Activated CD4-positive, alpha-beta memory T cell treated with anti-CD3 and anti-CD28 coated beads for 36 hours (primary cell): ENCODE measurements at regions not wholly inside any gene's neighbourhood (a gene's known extent, or its start where the extent isn't known, plus 50 kb on each side); places are given as distances from the start of the nearest gene placed in this dataset.

Experiments used
- CTCF ChIA-PET: fragments of 350-600 bp; sonication (Branson Sonifier 250); formaldehyde crosslinking; loops from one replicate; lab custom pipeline; 2021; ENCODE audit warnings: antibody characterized with exemption, inconsistent platforms; lab: Charles Lee
- POLR2A ChIA-PET: fragments of 350-600 bp; sonication (Branson Sonifier 250); formaldehyde crosslinking; loops from one replicate; lab custom pipeline; 2021; ENCODE audit warnings: antibody characterized with exemption; lab: Charles Lee
- DNase-seq: peaks from one replicate; pipeline ENCODE4 v3.0.0-alpha.2; 2020
- H3K27ac Mint-ChIP-seq: one replicate; pipeline ENCODE4 v1.8.0; 2021; ENCODE audit warnings: mixed read lengths
- H3K27me3 Mint-ChIP-seq: one replicate; pipeline ENCODE4 v1.8.0; 2021; ENCODE audit warnings: mixed read lengths
- H3K36me3 Mint-ChIP-seq: one replicate; pipeline ENCODE4 v1.8.0; 2021; ENCODE audit warnings: mixed read lengths
- H3K4me1 Mint-ChIP-seq: one replicate; pipeline ENCODE4 v1.8.0; 2021; ENCODE audit warnings: low read depth, mixed read lengths
- H3K4me3 Mint-ChIP-seq: one replicate; pipeline ENCODE4 v1.8.0; 2021; ENCODE audit warnings: mild to moderate bottlenecking, mixed read lengths
- H3K9me3 Mint-ChIP-seq: one replicate; pipeline ENCODE4 v1.8.0; 2021; ENCODE audit warnings: mixed read lengths
- intact Hi-C: fragments of 100-400 bp; cut with micrococcal nuclease; formaldehyde crosslinking; loops from one replicate; pipeline ENCODE4 v1.15.1; 2023

GRCh38 chr9:38309324-38310195 lies 82.9 kb upstream of the ALDH1B1 start:
- POLR2A ChIA-PET, result no interaction called here
- no peaks in the 10 kb centered on the region for H3K9me3 Mint-ChIP-seq
- no peak overlapping the region for H3K27ac Mint-ChIP-seq

GRCh38 chr9:38308136-38308535 lies 84.4 kb upstream of the ALDH1B1 start:
- H3K4me1 Mint-ChIP-seq, result no peaks in the 10 kb centered on the region
- intact Hi-C loops, result no loop called here
- H3K9me3 Mint-ChIP-seq, result no peaks in the 10 kb centered on the region
- peaks cover 10% of the 10 kb centered on the region for H3K27me3 Mint-ChIP-seq
- H3K27ac Mint-ChIP-seq, result no peak overlapping the region
- CTCF ChIA-PET, result no interaction called here
- no peak for DNase-seq
- no peaks in the 10 kb centered on the region for H3K36me3 Mint-ChIP-seq
- POLR2A ChIA-PET, result no interaction called here
- H3K4me3 Mint-ChIP-seq, result no peak overlapping the region

More at GRCh38 chr9:38309324-38310195, 82.9 kb upstream of the ALDH1B1 start:
- Mint-ChIP-seq H3K36me3 (no peaks in the 10 kb centered on the region), H3K4me3 (no peak overlapping the region), H3K4me1 (no peaks in the 10 kb centered on the region), H3K27me3 (peaks cover 14% of the 10 kb centered on the region)
- intact Hi-C loops, result no loop called here
- no peak for DNase-seq
- CTCF ChIA-PET, result no interaction called here

GRCh38 chr9:38306899-38307298 lies 85.6 kb upstream of the ALDH1B1 start:
- Mint-ChIP-seq H3K36me3 (no peaks in the 10 kb centered on the region), H3K27ac (no peak overlapping the region), H3K4me3 (no peak overlapping the region), H3K4me1 (no peaks in the 10 kb centered on the region), H3K27me3 (peaks cover 9% of the 10 kb centered on the region), H3K9me3 (no peaks in the 10 kb centered on the region)
- intact Hi-C loops, result no loop called here
- ChIA-PET CTCF (no interaction called here), POLR2A (no interaction called here)
- no peak for DNase-seq

GRCh38 chr9:38305582-38305981 lies 86.9 kb upstream of the ALDH1B1 start:
- Mint-ChIP-seq H3K27me3 (peaks cover 8% of the 10 kb centered on the region), H3K36me3 (no peaks in the 10 kb centered on the region), H3K4me3 (no peak overlapping the region), H3K4me1 (no peaks in the 10 kb centered on the region), H3K9me3 (no peaks in the 10 kb centered on the region), H3K27ac (no peak overlapping the region)
- ChIA-PET CTCF (no interaction called here), POLR2A (no interaction called here)
- DNase-seq, result no peak
- intact Hi-C loops, result no loop called here

GRCh38 chr9:38301376-38302106 lies 91.0 kb upstream of the ALDH1B1 start:
- Mint-ChIP-seq H3K4me1 (no peaks in the 10 kb centered on the region), H3K4me3 (no peak overlapping the region), H3K9me3 (no peaks in the 10 kb centered on the region), H3K27me3 (peaks cover 4% of the 10 kb centered on the region), H3K27ac (no peak overlapping the region), H3K36me3 (no peaks in the 10 kb centered on the region)
- DNase-seq, result no peak
- POLR2A ChIA-PET, result no interaction called here
- CTCF ChIA-PET, result no interaction called here
- intact Hi-C loops, result no loop called here

GRCh38 chr9:38299856-38300255 lies 92.6 kb upstream of the ALDH1B1 start:
- Mint-ChIP-seq H3K4me3 (no peak overlapping the region), H3K36me3 (no peaks in the 10 kb centered on the region), H3K4me1 (no peaks in the 10 kb centered on the region), H3K27me3 (peaks cover 4% of the 10 kb centered on the region), H3K27ac (no peak overlapping the region), H3K9me3 (no peaks in the 10 kb centered on the region)
- CTCF ChIA-PET, result interaction anchor here (2.1 kb wide), 1 partner anchor 212 kb away, joined by 5 read pairs; no protein-coding TSS in a partner anchor
- no peak for DNase-seq
- POLR2A ChIA-PET, result no interaction called here
- intact Hi-C loops, result no loop called here

- CTCF ChIA-PET, result interaction anchor here (2.1 kb wide), 1 partner anchor 212 kb away, joined by 5 read pairs; no protein-coding TSS in a partner anchor
- POLR2A ChIA-PET, result no interaction called here
- DNase-seq, result no peak
- H3K27ac Mint-ChIP-seq, result no peak overlapping the region
- H3K36me3 Mint-ChIP-seq, result no peaks in the 10 kb centered on the region
- intact Hi-C loops, result no loop called here
- H3K4me1 Mint-ChIP-seq, result no peaks in the 10 kb centered on the region
- no peaks in the 10 kb centered on the region for H3K9me3 Mint-ChIP-seq
- peaks cover 4% of the 10 kb centered on the region for H3K27me3 Mint-ChIP-seq
- no peak overlapping the region for H3K4me3 Mint-ChIP-seq
Measured at GRCh38 chr9:38298904-38299303, 93.6 kb upstream of the ALDH1B1 start.

- H3K36me3 Mint-ChIP-seq, result no peaks in the 10 kb centered on the region
- DNase-seq, result no peak
- H3K9me3 Mint-ChIP-seq, result no peaks in the 10 kb centered on the region
- H3K4me1 Mint-ChIP-seq, result no peaks in the 10 kb centered on the region
- no peak overlapping the region for H3K4me3 Mint-ChIP-seq
- POLR2A ChIA-PET, result no interaction called here
- H3K27me3 Mint-ChIP-seq, result peaks cover 4% of the 10 kb centered on the region
- intact Hi-C loops, result no loop called here
- no peak overlapping the region for H3K27ac Mint-ChIP-seq
- CTCF ChIA-PET, result interaction anchor here (2.1 kb wide), 1 partner anchor 211 kb away, joined by 5 read pairs; no protein-coding TSS in a partner anchor
Measured at GRCh38 chr9:38298503-38298902, 94.0 kb upstream of the ALDH1B1 start.

- Mint-ChIP-seq H3K27me3 (no peaks in the 10 kb centered on the region), H3K27ac (no peak overlapping the region), H3K4me3 (no peak overlapping the region), H3K4me1 (no peaks in the 10 kb centered on the region), H3K36me3 (no peaks in the 10 kb centered on the region), H3K9me3 (no peaks in the 10 kb centered on the region)
- POLR2A ChIA-PET, result no interaction called here
- intact Hi-C loops, result no loop called here
- CTCF ChIA-PET, result no interaction called here
- DNase-seq, result no peak
Measured at GRCh38 chr9:38296807-38297206, 95.7 kb upstream of the ALDH1B1 start.

GRCh38 chr9:38295764-38296163 lies 96.7 kb upstream of the ALDH1B1 start:
- H3K4me3 Mint-ChIP-seq, result no peak overlapping the region
- intact Hi-C loops, result no loop called here
- no peaks in the 10 kb centered on the region for H3K36me3 Mint-ChIP-seq
- POLR2A ChIA-PET, result no interaction called here
- CTCF ChIA-PET, result no interaction called here
- no peaks in the 10 kb centered on the region for H3K9me3 Mint-ChIP-seq
- no peak for DNase-seq
- no peaks in the 10 kb centered on the region for H3K4me1 Mint-ChIP-seq
- H3K27ac Mint-ChIP-seq, result no peak overlapping the region
- no peaks in the 10 kb centered on the region for H3K27me3 Mint-ChIP-seq

GRCh38 chr9:38294220-38294960 lies 98.1 kb upstream of the ALDH1B1 start:
- Mint-ChIP-seq H3K36me3 (no peaks in the 10 kb centered on the region), H3K4me3 (no peak overlapping the region), H3K9me3 (no peaks in the 10 kb centered on the region), H3K27ac (no peak overlapping the region), H3K27me3 (no peaks in the 10 kb centered on the region), H3K4me1 (no peaks in the 10 kb centered on the region)
- CTCF ChIA-PET, result no interaction called here
- intact Hi-C loops, result no loop called here
- no peak for DNase-seq
- POLR2A ChIA-PET, result no interaction called here

- ChIA-PET POLR2A (no interaction called here), CTCF (interaction anchor here (0.9 kb wide), 1 partner anchor 74 kb away, joined by 3 read pairs; no protein-coding TSS in a partner anchor)
- no peaks in the 10 kb centered on the region for H3K9me3 Mint-ChIP-seq
- no peak overlapping the region for H3K27ac Mint-ChIP-seq
- intact Hi-C loops, result no loop called here
- H3K4me1 Mint-ChIP-seq, result no peaks in the 10 kb centered on the region
- H3K27me3 Mint-ChIP-seq, result no peaks in the 10 kb centered on the region
- no peaks in the 10 kb centered on the region for H3K36me3 Mint-ChIP-seq
- no peak overlapping the region for H3K4me3 Mint-ChIP-seq
- no peak for DNase-seq
Measured at GRCh38 chr9:38293022-38293421, 99.5 kb upstream of the ALDH1B1 start.
